NCI-H1105 treated with DMSO at 0.1 percent for 48 hours (cell line): ENCODE measurements at regions not wholly inside any gene's neighbourhood (a gene's known extent, or its start where the extent isn't known, plus 50 kb on each side); places are given as distances from the start of the nearest gene placed in this dataset.

Experiments used
- DNase-seq: peaks from one replicate; lab custom pipeline; 2025; lab: John Stamatoyannopoulos, UW

DNA sequence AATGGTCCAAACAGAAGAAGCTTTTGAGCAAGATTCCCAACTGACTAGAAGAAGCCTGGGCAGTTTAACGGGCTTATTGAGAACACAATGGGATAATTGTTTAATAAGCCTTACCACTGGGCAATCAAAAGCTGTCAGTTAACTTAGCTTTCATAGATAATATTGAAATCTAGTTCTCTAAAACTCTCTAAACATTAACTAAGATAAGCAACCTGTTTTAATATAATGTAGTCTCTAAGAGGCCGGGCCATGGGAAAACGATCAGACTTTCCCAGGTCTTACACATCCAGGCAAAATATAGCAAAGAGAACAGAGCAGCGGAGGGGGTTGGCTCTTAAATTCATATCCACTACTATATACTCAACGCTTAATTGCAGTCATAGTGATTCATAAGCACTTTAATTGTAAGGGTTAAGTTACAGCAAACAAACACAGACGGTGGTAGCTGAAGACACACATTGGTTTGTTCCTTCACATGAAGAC lies 128.0 kb upstream of the FAM83B start:
- peak; percentile 99 for DNase-seq

DNA sequence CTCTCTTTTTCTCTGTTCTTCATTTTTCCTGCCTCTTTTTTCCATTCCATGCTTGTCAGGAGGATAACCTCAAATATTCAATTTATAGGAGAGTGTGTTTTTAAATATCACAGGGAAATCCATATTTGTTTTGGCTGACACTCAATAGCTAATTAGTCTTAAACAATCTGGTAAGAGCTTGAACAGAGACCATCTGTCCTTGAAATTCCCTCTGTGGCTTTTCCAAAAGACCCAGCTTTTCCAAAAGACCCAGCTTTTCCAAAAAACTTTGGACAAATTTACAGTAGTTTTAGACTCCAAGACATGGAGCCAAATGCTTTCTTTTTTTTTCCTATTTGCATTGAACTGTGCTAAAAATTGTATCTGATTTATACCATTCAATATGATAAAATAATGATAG lies 127.4 kb upstream of the FAM83B start:
- peak; percentile 98 for DNase-seq

DNA sequence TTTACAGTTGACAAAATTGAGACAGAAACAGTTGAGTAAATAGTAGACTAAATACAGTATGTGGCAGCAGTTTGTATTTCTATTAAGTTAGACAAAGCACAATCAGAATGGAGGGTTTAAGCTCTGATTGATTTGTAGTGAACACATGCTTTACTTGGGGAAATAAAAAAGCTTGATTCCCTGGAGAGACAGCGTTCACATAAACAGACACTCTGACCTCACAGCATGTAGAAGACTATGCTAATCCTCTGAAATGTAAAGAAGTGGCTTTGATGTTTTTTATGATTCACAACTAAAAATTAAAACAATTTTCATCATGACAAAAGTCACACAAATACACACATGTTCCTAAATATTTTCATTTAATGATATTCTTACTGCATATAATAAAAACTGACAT lies 126.9 kb upstream of the FAM83B start:
- peak; percentile 78 for DNase-seq

DNA sequence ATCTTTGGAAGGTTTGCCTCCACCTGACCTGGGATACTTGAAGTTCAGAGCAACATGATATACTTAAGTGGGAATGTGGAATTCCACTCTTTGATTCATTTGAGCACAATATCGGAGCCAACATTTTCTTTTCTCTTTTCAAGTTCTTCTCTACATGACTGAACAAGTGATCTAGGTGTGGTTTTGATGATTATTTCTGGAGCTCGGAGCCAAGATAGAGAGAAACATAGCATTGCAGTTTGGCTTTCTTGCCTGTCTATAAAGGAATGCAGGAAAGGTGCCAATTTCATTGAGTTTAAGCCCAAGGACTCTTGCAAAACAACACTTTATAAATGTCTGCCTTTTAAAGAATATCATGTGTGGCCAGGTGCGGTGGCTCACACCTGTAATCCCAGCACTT lies 124.2 kb upstream of the FAM83B start:
- DNase-seq: no peak

DNA sequence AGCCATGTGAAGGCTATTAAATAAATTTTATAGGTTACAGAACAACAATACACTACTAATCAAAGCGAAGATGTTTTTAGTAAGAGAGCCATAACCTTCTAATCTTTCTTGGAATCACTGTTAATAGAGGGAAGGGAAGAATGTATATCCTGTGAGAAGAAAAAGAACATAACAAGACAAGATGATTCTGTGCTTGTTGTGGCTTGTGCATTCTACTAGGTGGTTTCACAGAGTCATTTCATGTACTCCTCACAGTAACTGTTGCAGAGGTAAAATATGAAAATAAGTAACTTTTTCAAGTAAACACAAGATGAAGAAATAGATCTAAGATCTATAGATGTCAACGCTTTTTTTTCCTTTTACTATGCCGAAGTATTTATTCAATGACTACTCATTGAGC lies 116.9 kb upstream of the FAM83B start:
- DNase-seq: no peak

DNA sequence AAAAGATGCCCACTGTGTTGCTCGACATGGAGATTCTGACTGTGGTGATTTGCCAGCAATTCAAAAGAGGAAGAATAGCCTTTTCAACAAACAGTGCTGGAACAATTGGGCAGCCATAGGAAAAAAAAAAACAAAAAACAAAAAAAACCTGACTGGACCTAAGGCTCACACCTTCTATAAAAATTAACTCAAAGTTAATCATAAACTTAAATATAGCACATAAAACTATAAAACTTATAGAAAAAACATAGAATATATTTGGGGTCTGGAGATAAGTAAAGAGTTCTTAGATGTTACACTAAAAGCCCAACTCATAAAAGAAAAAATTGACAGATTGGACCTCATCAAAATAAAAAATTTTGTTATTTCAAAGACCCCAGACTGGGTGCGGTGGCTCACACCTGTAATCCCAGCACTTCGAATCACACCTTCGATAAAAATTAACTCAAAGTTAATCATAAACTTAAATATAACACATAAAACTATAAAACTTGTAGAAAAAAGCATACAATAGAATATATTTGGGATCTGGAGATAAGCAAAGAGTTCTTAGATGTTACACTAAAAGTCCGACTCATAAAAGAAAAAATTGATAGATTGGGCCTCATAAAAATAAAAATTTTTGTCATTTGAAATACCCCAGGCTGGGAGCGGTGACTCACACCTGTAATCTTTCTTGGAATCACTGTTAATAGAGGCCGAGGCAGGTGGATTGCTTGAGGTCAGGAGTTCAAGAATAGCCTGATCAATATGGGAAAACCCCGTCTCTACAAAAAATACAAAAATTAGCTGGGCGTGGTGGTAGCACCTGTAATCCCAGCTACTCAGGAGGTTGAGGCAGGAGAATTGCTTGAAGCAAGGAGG lies 115.6 kb upstream of the FAM83B start:
- no peak for DNase-seq

DNA sequence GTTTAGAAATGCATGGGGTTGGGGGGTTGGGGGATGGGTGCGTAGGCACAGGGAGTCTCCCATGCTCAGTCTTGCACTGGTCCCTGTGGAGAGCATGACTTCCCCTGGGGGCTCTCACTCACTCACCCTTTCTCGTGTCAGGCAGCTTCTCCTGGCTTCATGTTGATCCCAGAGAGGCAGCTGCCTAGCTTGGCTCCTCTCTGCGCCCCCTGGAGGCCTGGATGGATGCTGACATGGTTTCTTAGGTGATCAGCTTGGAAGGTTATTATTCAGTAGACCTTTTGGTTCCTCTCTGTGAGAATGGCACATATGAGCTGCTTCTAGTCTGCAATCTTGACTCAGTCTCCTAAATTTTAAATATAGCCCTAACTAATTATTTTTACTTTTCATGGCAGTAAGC lies 109.3 kb upstream of the FAM83B start:
- no peak for DNase-seq

DNA sequence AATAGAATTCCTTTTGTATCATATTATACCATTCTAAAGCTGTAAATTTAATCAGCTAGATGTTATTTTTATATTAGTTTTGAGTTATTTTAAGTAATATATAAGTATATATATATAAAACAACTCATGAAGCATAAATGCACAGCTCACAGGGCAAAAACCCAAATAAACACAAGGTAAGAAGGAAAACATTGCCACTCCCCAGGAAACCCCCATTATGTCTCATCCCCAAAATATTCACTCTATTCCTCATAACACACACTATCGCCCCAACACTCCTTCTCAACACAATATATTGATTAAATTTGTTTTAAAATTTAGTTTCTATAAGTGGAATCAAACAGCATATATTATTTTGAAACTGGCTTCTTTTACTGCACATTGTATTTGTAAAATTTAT lies 98.6 kb upstream of the FAM83B start:
- DNase-seq: no peak

DNA sequence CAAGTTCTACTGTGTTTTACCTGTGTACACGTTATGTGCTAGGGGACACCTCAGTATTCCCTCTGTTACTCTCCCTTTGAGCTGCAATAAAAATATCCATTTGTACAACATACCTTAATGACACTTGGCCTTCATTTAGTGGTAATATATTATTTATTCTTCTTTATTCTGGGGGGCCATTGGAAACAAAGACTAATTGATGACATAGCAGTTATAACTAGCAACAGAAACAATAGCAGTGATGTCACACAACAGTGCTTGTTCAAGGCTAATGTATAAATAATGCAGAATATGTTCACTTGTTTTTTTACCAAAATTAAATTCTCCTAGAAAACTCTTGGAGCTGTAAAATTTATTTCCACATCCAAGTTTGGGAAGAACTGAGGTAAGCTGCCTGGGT lies 92.2 kb upstream of the FAM83B start:
- DNase-seq: no peak

DNA sequence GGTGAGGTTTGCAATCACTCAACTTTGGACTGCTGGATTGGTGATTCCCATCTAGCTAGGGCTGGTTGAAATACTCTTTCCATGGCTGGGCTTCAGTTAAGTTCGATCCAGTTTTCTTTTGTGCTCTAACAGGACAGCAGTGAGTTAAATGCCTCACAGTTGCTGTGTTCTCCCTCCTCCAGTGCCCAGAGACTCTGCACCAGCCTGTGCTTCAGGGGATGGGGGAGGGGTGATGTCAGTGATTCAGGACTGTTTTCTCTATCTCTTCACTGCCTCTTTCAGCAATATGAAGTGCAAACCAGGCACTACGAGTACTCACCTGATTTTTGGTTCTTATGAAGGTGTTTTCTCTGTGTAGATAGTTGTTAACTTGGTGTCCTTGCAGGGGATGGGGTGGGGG lies 88.2 kb upstream of the FAM83B start:
- no peak for DNase-seq

DNA sequence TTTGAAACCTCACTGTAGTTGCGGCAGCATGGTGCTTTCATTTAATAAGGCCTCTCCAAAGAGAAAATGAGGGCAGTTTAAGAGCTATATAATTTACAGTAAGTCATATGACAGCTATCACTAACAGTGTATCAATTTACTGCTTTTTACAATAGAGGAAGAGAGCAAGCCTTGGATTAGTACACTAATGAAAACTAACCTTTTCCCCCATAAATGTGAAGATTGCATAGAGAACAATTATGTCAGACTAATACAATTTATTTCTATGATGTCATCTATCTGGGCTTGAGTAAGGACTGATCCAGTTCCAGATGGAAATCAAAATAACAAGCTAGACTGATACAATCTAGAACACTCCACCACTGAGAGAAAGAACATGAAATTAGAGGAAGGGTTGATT lies 78.1 kb upstream of the FAM83B start:
- DNase-seq: peak; percentile 18

DNA sequence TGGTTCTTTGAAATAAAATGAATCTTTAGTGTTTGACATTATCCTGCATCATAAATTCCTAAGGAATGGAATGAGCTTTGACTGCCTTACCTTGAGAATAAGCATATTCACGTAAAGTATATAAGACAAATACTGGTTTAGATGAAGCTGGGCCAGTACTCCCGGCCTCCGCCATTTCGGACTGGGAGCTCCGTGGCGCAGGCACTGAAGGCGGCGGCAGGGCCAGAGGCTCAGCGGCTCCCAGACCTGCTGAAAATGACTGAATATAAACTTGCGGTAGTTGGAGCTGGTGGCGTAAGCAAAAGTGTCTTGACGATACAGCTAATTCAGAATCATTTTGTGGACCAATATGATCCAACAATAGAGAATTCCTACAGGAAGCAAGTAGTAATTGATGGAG lies 76.2 kb upstream of the FAM83B start:
- no peak for DNase-seq

DNA sequence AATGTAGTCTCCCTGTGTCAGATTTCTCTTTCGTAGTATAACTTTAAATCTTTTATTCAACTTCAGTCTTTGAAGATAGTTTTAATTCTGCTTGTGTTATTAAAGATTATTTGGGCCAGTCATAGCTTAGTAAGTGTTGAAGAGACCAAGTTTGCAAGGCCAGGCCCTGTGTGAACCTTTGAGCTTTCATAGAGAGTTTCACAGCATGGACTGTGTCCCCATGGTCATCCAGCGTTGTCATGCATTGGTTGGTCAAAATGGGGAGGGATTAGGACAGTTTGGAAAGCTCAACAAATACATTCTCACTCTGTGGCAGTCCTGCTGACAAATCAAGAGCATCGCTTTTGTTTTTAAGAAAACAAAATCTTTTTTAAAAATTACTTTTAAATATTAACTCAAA lies 74.6 kb upstream of the FAM83B start:
- no peak for DNase-seq

DNA sequence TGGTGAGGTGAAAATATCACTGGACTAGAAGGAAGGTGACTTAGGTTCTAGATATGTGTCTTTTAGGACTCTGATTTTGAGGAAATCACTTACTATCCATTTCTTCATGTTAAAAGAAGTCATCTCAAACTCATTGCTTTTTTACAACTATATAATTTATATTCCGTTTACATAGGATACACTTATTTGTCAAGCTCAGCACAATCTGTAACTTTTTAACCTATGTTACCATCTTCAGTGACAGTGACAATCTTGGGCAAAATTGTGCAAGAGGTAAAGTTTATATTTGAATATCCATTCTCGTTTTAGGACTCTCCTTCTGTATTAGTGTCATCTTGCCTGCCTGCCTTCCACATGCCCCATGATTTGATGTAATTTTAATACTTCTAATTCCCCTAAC lies 74.0 kb upstream of the FAM83B start:
- DNase-seq: no peak

DNA sequence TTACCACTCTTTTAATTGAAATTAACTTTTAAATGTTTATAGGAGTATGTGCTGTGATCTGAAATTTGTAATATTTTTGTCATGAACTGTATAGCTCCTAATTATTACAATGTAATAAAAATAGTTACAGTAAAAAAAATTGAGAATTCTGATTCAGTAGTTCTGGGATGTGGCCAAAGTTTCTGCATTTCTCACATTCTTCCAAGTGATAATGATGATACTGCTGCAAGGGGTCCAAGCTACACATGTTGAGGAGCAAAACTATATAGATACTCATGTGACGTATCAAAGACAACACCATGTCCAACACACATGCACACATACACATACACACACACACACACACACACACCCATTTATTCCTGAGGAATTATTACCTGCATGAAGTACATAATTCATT lies 71.0 kb upstream of the FAM83B start:
- DNase-seq: no peak

DNA sequence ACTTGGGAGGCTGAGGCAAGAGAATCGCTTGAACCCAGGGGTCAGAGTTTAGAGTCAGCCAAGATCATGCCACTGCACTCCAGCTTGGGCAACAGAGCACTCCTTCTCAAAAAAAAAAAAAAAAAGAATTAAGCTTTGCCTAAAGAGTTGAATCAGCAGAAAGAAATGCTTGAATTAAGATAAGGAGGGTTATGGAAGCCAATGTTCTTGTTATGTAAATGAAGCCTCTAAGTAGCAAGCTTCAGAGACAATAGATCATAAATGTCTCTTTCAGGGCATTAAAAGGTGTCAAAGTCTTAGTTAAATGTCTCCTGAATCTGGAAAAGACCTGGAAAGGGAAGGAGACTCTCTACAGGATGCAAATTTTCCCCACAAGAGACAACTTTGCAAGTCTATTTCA lies 69.7 kb upstream of the FAM83B start:
- no peak for DNase-seq

DNA sequence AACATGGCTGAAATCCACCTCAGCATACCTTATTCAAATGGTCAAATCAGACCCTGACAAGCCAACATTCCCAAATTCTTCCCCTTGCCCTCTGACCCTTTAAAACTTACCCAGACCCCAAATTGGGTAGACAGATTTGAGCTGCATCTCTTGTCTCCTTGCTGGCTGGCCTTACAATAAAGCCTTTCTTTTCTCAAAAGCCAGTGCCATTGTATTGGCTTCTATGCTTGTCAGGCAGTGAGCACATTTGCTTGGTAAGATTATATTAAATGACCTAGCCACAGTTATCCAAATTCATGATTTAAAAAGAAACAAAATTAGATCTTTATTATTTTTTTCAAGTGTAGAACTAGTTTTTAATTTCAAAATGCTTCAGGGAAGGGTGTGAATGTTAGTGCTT lies 67.8 kb upstream of the FAM83B start:
- no peak for DNase-seq

DNA sequence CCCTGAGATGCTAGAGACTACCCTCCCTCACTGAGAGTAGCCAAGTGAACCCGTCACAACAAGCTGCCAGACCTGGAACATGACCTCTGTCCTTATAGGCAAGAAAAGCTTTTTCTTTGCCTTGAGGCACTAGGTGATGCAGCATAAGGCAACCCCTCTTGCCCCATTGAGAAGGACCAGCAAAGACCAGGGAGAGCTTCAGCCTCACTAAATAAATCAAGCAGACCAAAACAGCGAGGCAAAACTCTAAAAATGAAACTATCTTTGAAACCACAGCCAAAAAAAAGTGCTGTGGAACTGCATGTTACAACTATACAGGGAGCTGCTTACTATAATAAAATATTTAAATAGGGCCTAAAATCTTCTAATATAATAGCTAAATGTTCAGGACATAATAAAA lies 62.6 kb upstream of the FAM83B start:
- no peak for DNase-seq

DNA sequence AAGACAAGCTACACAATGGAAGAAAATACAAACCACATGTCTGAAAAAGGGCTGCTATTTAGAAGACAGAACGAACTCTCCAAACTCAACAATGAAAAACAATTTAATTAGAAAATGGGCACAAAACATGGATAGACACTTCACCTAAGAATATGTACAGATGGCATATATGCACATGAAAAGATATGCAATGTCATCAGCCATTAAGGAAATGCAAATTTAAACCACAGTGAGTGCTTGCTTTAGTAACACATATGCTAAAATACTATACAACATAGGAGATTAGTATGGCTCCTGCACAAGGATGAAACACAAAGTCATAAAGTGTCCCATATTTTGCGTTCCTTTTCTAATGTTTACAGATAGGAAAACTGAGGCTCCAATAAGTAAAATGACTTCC lies 60.4 kb upstream of the FAM83B start:
- DNase-seq: no peak

DNA sequence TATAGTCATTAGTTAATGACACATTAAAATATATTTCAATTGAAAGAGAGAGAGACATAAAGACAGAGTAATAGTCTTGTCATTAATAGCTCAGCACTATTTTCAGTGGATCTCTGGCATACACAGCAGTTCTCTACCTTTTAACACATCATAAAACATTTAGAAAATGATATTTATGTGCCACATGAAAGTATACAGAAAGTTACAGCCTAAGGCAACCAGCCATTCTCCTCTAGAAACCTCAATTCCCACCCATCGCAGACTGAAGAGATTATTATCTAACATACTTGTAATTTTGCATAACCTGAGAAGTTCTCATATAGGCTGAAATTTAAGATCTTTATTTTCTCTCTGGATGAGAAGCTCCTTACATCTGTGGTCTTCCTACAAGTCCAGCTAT lies 58.7 kb upstream of the FAM83B start:
- no peak for DNase-seq
